SK-N-MC (cell line): ENCODE measurements at regions not wholly inside any gene's neighbourhood (a gene's known extent, or its start where the extent isn't known, plus 50 kb on each side); places are given as distances from the start of the nearest gene placed in this dataset.

ENCODE experiments used
- EZH2 ChIP-seq: fragments of 200-600 bp; sonication (generic); IDR thresholded peaks from one replicate; pipeline ENCODE4 v1.6.1; 2017; ENCODE audit warnings: antibody characterized with exemption
- POLR2AphosphoS5 ChIP-seq: IDR thresholded peaks from 2 replicates; pipeline ENCODE4 v1.6.1; 2012; ENCODE audit warnings: mild to moderate bottlenecking, low read depth, low read length, borderline replicate concordance

DNA sequence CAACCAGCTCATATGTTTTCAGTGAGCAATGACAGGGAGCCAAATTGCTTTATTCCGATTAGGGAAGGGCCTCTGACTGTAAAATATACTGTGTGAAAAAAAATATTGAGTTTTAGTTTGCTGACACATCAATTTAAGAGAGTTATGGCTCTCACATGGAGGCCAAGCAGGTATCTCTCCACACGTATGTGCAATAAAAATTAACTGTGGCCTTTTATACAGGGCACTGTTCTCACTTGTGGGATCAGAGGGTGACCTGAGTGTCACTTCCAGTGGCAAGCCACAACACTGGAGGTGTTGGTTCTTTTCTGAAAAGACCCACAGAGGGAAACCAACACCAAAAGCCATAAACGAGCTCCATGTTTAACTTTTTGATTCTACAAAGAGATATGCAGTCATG lies 462.8 kb downstream of the MID1IP1 start:
- no peak for TF ChIP-seq POLR2AphosphoS5
- no peak for TF ChIP-seq EZH2
